Hepatocyte (in vitro differentiated cells): ENCODE measurements at regions not wholly inside any gene's neighbourhood (a gene's known extent, or its start where the extent isn't known, plus 50 kb on each side); places are given as distances from the start of the nearest gene placed in this dataset.

Experiments
- DNase-seq: peaks from one replicate; pipeline ENCODE4 v3.0.0-alpha.2; 2016; ENCODE audit warnings: low spot score
- H2AFZ ChIP-seq: fragments of 200-600 bp; sonication (generic); 2 replicates; pipeline ENCODE4 v1.6.0; 2016; ENCODE audit warnings: antibody characterized with exemption, mild to moderate bottlenecking
- H3K27ac ChIP-seq: fragments of 200-600 bp; sonication (generic); 2 replicates; pipeline ENCODE4 v1.5.1; 2016; ENCODE audit warnings: mild to moderate bottlenecking
- H3K27me3 ChIP-seq: fragments of 200-600 bp; sonication (generic); 2 replicates; pipeline ENCODE4 v1.6.1; 2016
- H3K36me3 ChIP-seq: fragments of 200-600 bp; sonication (generic); replicated peaks from 2 replicates; pipeline ENCODE4 v1.5.1; 2016; ENCODE audit warnings: low read depth; ENCODE audit not compliant: insufficient read depth
- H3K4me1 ChIP-seq: fragments of 200-600 bp; sonication (generic); 2 replicates; pipeline ENCODE4 v1.5.1; 2016; ENCODE audit warnings: mild to moderate bottlenecking, moderate library complexity; ENCODE audit not compliant: insufficient read depth
- H3K4me2 ChIP-seq: fragments of 200-600 bp; sonication (generic); 2 replicates; pipeline ENCODE4 v1.6.0; 2016
- H3K4me3 ChIP-seq: fragments of 200-600 bp; sonication (generic); 2 replicates; pipeline ENCODE4 v1.5.1; 2016; ENCODE audit warnings: mild to moderate bottlenecking
- H3K79me2 ChIP-seq: fragments of 200-600 bp; sonication (generic); 2 replicates; pipeline ENCODE4 v1.6.0; 2017; ENCODE audit warnings: mild to moderate bottlenecking
- H3K9me2 ChIP-seq: fragments of 200-600 bp; sonication (generic); replicated peaks from 2 replicates; pipeline ENCODE4 v1.6.0; 2017; ENCODE audit warnings: mild to moderate bottlenecking; ENCODE audit not compliant: insufficient read depth
- H3K9me3 ChIP-seq: fragments of 200-600 bp; sonication (generic); 2 replicates; pipeline ENCODE4 v1.5.1; 2016; ENCODE audit warnings: low read depth, mild to moderate bottlenecking
- H4K20me1 ChIP-seq: fragments of 200-600 bp; sonication (generic); 2 replicates; pipeline ENCODE4 v1.6.0; 2016; ENCODE audit warnings: mild to moderate bottlenecking; ENCODE audit not compliant: insufficient read depth, poor library complexity, severe bottlenecking
- CTCF ChIP-seq: fragments of 200-600 bp; sonication (generic); IDR thresholded peaks from 2 replicates; pipeline ENCODE4 v1.5.1; 2016; ENCODE audit warnings: antibody characterized with exemption, mild to moderate bottlenecking; ENCODE audit not compliant: poor library complexity
- EZH2 ChIP-seq: fragments of 200-600 bp; sonication (generic); IDR thresholded peaks from 2 replicates; pipeline ENCODE4 v1.6.1; 2016; ENCODE audit warnings: antibody characterized with exemption, mild to moderate bottlenecking, borderline replicate concordance
- EZH2phosphoT487 ChIP-seq: fragments of 200-600 bp; sonication (generic); IDR thresholded peaks from one replicate; pipeline ENCODE4 v1.6.1; 2018; ENCODE audit warnings: antibody characterized with exemption, mild to moderate bottlenecking, low read depth, moderate library complexity; ENCODE audit not compliant: unreplicated experiment, severe bottlenecking
- WGBS: methylation state at CpG from one replicate; pipeline ENCODE4 v1.1.6; 2016; ENCODE audit warnings: low lambda C conversion rate; ENCODE audit errors: missing lambda C conversion rate; 5-methylcytosine and 5-hydroxymethylcytosine counted together

GRCh38 chr1:220979371-220979770 lies 100.1 kb downstream of the HLX start:
- 89% methylated on average over 3 of the region's 3 CpGs for WGBS
- no peak for DNase-seq
- no peaks in the 10 kb centered on the region for H3K27me3 ChIP-seq

DNA sequence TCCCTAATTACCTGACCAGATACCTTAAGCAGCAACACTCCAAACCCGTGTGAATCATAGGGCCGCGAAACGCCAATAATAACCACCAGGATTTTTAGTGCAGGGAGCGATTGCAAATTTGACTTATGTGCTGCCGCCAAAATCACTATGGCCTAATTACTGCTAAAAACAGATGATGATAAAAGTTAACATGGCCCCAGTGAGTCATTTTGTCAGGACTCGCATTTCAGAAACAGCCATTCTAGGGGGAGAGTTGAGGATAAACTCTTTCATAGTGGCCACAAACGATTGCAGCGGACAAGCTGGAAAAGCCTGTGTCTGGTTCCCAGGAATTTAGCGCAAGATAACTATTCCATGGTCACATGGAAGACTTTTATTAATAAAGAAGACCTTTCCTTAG lies 103.4 kb downstream of the HLX start:
- no peak overlapping the region for H2AFZ ChIP-seq
- no peaks in the 10 kb centered on the region for H3K4me1 ChIP-seq
- no peak overlapping the region for H3K4me2 ChIP-seq
- no peaks in the 10 kb centered on the region for H3K27me3 ChIP-seq
- no peak overlapping the region for H3K27ac ChIP-seq
- WGBS = 69% methylated on average over 10 of the region's 10 CpGs
- H3K36me3 ChIP-seq = no peaks in the 10 kb centered on the region
- no peak for TF ChIP-seq EZH2
- TF ChIP-seq EZH2phosphoT487 = no peak
- no peak for TF ChIP-seq CTCF
- H3K9me2 ChIP-seq = no peaks in the 10 kb centered on the region
- H3K9me3 ChIP-seq = no peaks in the 10 kb centered on the region
- H3K79me2 ChIP-seq = no peaks in the 10 kb centered on the region
- H3K4me3 ChIP-seq = no peak overlapping the region
- H4K20me1 ChIP-seq = no peaks in the 10 kb centered on the region
- no peak for DNase-seq

More at GRCh38 chr1:220979371-220979770, 100.1 kb downstream of the HLX start:
- Histone ChIP-seq H3K4me1 (no peaks in the 10 kb centered on the region), H2AFZ (no peak overlapping the region), H3K36me3 (no peaks in the 10 kb centered on the region), H4K20me1 (no peaks in the 10 kb centered on the region), H3K79me2 (no peaks in the 10 kb centered on the region), H3K9me3 (no peaks in the 10 kb centered on the region), H3K4me2 (no peak overlapping the region), H3K27ac (no peak overlapping the region), H3K9me2 (no peaks in the 10 kb centered on the region), H3K4me3 (no peak overlapping the region)
- TF ChIP-seq EZH2phosphoT487 (no peak), CTCF (no peak)

DNA sequence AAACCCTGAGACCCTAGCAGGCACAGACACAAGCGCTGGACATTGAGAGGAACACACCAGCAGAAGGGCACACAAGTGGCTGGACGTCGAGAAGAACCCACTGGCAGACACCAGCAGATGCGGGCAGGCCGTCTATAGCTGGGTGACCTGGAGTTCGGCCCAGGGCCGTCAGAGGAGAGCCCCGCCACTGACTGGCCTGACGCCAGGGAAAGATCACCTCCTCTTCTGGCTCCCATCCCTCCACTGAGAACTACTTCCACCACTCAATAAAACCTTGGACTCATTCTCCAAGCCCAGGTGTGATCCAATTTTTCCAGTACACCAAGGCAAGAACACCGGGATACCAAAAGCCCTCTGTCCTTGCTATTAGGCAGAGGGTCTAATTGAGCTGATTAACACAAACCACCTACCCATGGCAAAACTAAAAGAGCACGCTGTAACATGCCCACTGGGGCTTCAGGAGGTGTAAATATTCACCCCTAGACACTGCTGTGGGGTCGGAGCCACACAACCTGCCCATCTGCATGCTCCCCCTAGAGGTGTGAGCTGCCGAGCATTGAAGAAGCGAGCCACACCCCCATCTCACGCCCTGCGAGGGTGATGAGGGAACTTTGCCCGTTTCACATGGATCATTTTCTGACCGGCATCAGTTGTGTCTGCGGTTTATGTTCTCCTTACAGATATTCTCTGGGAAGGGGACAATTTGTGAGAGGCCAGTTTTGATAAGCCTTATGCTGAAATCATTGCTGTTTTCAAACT lies 104.8 kb downstream of the HLX start:
- Histone ChIP-seq H4K20me1 (no peaks in the 10 kb centered on the region), H2AFZ (no peak overlapping the region), H3K4me1 (no peaks in the 10 kb centered on the region), H3K27ac (no peak overlapping the region), H3K79me2 (no peaks in the 10 kb centered on the region), H3K4me3 (no peak overlapping the region), H3K9me2 (no peaks in the 10 kb centered on the region), H3K36me3 (no peaks in the 10 kb centered on the region), H3K4me2 (no peak overlapping the region), H3K27me3 (no peaks in the 10 kb centered on the region), H3K9me3 (no peaks in the 10 kb centered on the region)
- WGBS = 75% methylated on average over 19 of the region's 19 CpGs
- TF ChIP-seq CTCF = no peak
- TF ChIP-seq EZH2phosphoT487 = no peak
- TF ChIP-seq EZH2 = no peak
- no peak for DNase-seq
